Left ventricle myocardium inferior (tissue), 1 donor: ENCODE measurements at regions not wholly inside any gene's neighbourhood (a gene's known extent, or its start where the extent isn't known, plus 50 kb on each side); places are given as distances from the start of the nearest gene placed in this dataset.

ENCODE experiments used
- DNase-seq: peaks from one replicate; pipeline ENCODE4 v3.0.0-alpha.2; 2020
- H3K27ac ChIP-seq: fragments of 200-600 bp; replicated peaks from 2 replicates; pipeline ENCODE4 v1.8.0; 2021
- H3K27me3 ChIP-seq: fragments of 200-600 bp; 2 replicates; pipeline ENCODE4 v1.8.0; 2021; ENCODE audit warnings: low read depth
- H3K36me3 ChIP-seq: fragments of 200-600 bp; 2 replicates; pipeline ENCODE4 v1.8.0; 2021
- H3K4me1 ChIP-seq: fragments of 200-600 bp; 2 replicates; pipeline ENCODE4 v1.8.0; 2021
- H3K4me3 ChIP-seq: fragments of 200-600 bp; 2 replicates; pipeline ENCODE4 v1.8.0; 2021; ENCODE audit warnings: mild to moderate bottlenecking, moderate library complexity
- H3K9me3 ChIP-seq: fragments of 200-600 bp; replicated peaks from 2 replicates; pipeline ENCODE4 v1.8.0; 2021
- CTCF ChIP-seq: fragments of 200-600 bp; IDR thresholded peaks from 2 replicates; pipeline ENCODE4 v1.8.0; 2021; ENCODE audit warnings: antibody characterized with exemption, mild to moderate bottlenecking, borderline replicate concordance
- intact Hi-C: fragments of 100-400 bp; cut with micrococcal nuclease; formaldehyde crosslinking; loops from one replicate; pipeline ENCODE4 v1.11.0; 2022
- donor health status: DM: no; HTN: yes; CAD: no; lungs with severe emphysema.

GRCh38 chr1:55388960-55389359 lies 173.8 kb upstream of the USP24 start:
- H3K9me3 ChIP-seq: peaks cover 41% of the 10 kb centered on the region
- no peaks in the 10 kb centered on the region for H3K36me3 ChIP-seq
- H3K4me3 ChIP-seq: no peak overlapping the region
- no peaks in the 10 kb centered on the region for H3K4me1 ChIP-seq
- no peak for TF ChIP-seq CTCF
- H3K27ac ChIP-seq: no peak overlapping the region
- H3K27me3 ChIP-seq: no peaks in the 10 kb centered on the region
- intact Hi-C loops: no loop called here
- no peak for DNase-seq

- no peak for TF ChIP-seq CTCF
- DNase-seq: no peak
- intact Hi-C loops: no loop called here
- Histone ChIP-seq H3K27ac (no peak overlapping the region), H3K36me3 (no peaks in the 10 kb centered on the region), H3K27me3 (no peaks in the 10 kb centered on the region), H3K9me3 (peaks cover 34% of the 10 kb centered on the region), H3K4me3 (no peak overlapping the region), H3K4me1 (peaks cover 9% of the 10 kb centered on the region)
These were observed 172.0 kb upstream of the USP24 start for GRCh38 chr1:55387145-55387544.

- Histone ChIP-seq H3K27ac (no peak overlapping the region), H3K36me3 (no peaks in the 10 kb centered on the region), H3K9me3 (peaks cover 30% of the 10 kb centered on the region), H3K27me3 (no peaks in the 10 kb centered on the region), H3K4me3 (no peak overlapping the region), H3K4me1 (peaks cover 9% of the 10 kb centered on the region)
- intact Hi-C loops: no loop called here
- TF ChIP-seq CTCF: no peak
- DNase-seq: no peak
These were observed 171.3 kb upstream of the USP24 start for GRCh38 chr1:55386456-55386855.

GRCh38 chr1:55385402-55386018 lies 170.3 kb upstream of the USP24 start:
- Histone ChIP-seq H3K9me3 (peaks cover 22% of the 10 kb centered on the region), H3K27ac (no peak overlapping the region), H3K36me3 (no peaks in the 10 kb centered on the region), H3K4me1 (peaks cover 9% of the 10 kb centered on the region), H3K4me3 (no peak overlapping the region), H3K27me3 (no peaks in the 10 kb centered on the region)
- TF ChIP-seq CTCF: no peak
- DNase-seq: no peak
- intact Hi-C loops: no loop called here

- Histone ChIP-seq H3K36me3 (no peaks in the 10 kb centered on the region), H3K4me3 (no peak overlapping the region), H3K27me3 (no peaks in the 10 kb centered on the region), H3K27ac (no peak overlapping the region), H3K9me3 (peaks cover 13% of the 10 kb centered on the region), H3K4me1 (peaks cover 9% of the 10 kb centered on the region)
- DNase-seq: no peak
- intact Hi-C loops: no loop called here
- TF ChIP-seq CTCF: no peak
These were observed 169.5 kb upstream of the USP24 start for GRCh38 chr1:55384637-55385036.

GRCh38 chr1:55382806-55383305 lies 167.7 kb upstream of the USP24 start:
- intact Hi-C loops: no loop called here
- DNase-seq: no peak
- H3K4me3 ChIP-seq: no peak overlapping the region
- H3K9me3 ChIP-seq: no peaks in the 10 kb centered on the region
- peaks cover 9% of the 10 kb centered on the region for H3K4me1 ChIP-seq
- no peak overlapping the region for H3K27ac ChIP-seq
- H3K36me3 ChIP-seq: no peaks in the 10 kb centered on the region
- no peaks in the 10 kb centered on the region for H3K27me3 ChIP-seq
- no peak for TF ChIP-seq CTCF
